A549 (cell line): ENCODE measurements at regions not wholly inside any gene's neighbourhood (a gene's known extent, or its start where the extent isn't known, plus 50 kb on each side); places are given as distances from the start of the nearest gene placed in this dataset.
"Not testable (repeated sequence)": the region's sequence is repeated elsewhere in the genome, so short reads cannot be mapped to it uniquely, and the experiment has no call there.

Experiments used
- ATAC-seq, 2 experiments: fragments of 200-7000 bp in 1 of 2; fragments of >200 bp in 1 of 2; cut with Nextera tagmentation in 1 of 2; cut with Tn5 transposase in 1 of 2; 3 replicates each; pipeline versions ENCODE4 v1.8.0 to v1.9.1; 2018 to 2020; ENCODE audit warnings: mild to moderate bottlenecking in 1 of 2, moderate library complexity in 1 of 2
- CTCF ChIA-PET: fragments of 300-600 bp; sonication (Branson Sonifier 250); formaldehyde crosslinking; extraction: SDS; loops from one replicate; lab custom pipeline; 2021; ENCODE audit warnings: antibody characterized with exemption, inconsistent platforms; lab: Yijun Ruan, JAX
- POLR2A ChIA-PET: fragments of 350-600 bp; formaldehyde crosslinking; extraction: SDS; loops from one replicate; lab custom pipeline; 2021; ENCODE audit warnings: antibody characterized with exemption, inconsistent platforms; lab: Yijun Ruan, JAX
- DNase-seq, 2 experiments: peaks; one replicate each; pipeline versions ENCODE4 v3.0.0 to v3.0.0-alpha.2; 2011 to 2016; ENCODE audit warnings: low read depth in 1 of 2, low spot score in 1 of 2
- FAIRE-seq: peaks from 2 replicates; lab custom pipeline; 2011; peaks lifted over from hg19 to GRCh38; lab: Jason Lieb, UNC
- H3K27ac ChIP-seq, 2 experiments: fragments of >200 bp; sonication (Bioruptor Twin); formaldehyde crosslinking; 3 replicates each; pipeline ENCODE4 v1.5.1; 2016 to 2017
- H3K4me1 ChIP-seq: fragments of >200 bp; sonication (Bioruptor Twin); formaldehyde crosslinking; 3 replicates; pipeline ENCODE4 v1.6.1; 2016
- H3K4me2 ChIP-seq: fragments of >200 bp; sonication (Bioruptor Twin); formaldehyde crosslinking; 3 replicates; pipeline ENCODE4 v1.6.1; 2016
- H3K4me3 ChIP-seq: fragments of >200 bp; sonication (Bioruptor Twin); formaldehyde crosslinking; 3 replicates; pipeline ENCODE4 v1.5.1; 2016
- H3K9me3 ChIP-seq: fragments of >200 bp; sonication (Bioruptor Twin); formaldehyde crosslinking; 3 replicates; pipeline ENCODE4 v1.6.1; 2016
- CTCF ChIP-seq: fragments of >200 bp; sonication (Bioruptor Twin); formaldehyde crosslinking; IDR thresholded peaks from 3 replicates; pipeline ENCODE4 v1.5.1; 2016
- MYC ChIP-seq: IDR thresholded peaks from 2 replicates; pipeline ENCODE4 v1.6.1; 2012; ENCODE audit warnings: mild to moderate bottlenecking, inconsistent platforms, low read length, improper control_type of control experiment, borderline replicate concordance
- RAD21 ChIP-seq, 2 experiments: fragments of >200 bp in 1 of 2; sonication (Bioruptor Twin) in 1 of 2; formaldehyde crosslinking in 1 of 2; IDR thresholded peaks in 1 of 2; conservative IDR thresholded peaks in 1 of 2; 2 replicates in 1 of 2; 3 replicates in 1 of 2; pipeline ENCODE4 v1.6.1; 2012 to 2018; ENCODE audit warnings: inconsistent platforms in 1 of 2
- REST ChIP-seq: fragments of 200-600 bp; sonication (generic); IDR thresholded peaks from 2 replicates; pipeline ENCODE4 v1.6.1; 2016; ENCODE audit warnings: antibody characterized with exemption, mild to moderate bottlenecking, moderate library complexity
- SMC3 ChIP-seq: fragments of >200 bp; sonication (Bioruptor Twin); formaldehyde crosslinking; IDR thresholded peaks from 3 replicates; pipeline ENCODE4 v1.6.1; 2018; ENCODE audit warnings: inconsistent platforms
- ZC3H11A ChIP-seq: fragments of 450-650 bp; IDR thresholded peaks from 2 replicates; pipeline ENCODE4 v1.6.1; 2014; ENCODE audit warnings: antibody characterized with exemption, mild to moderate bottlenecking
- ZSCAN20 ChIP-seq: fragments of 250-450 bp; sonication (Bioruptor Pico); IDR thresholded peaks from 2 replicates; pipeline ENCODE4 v1.8.0; 2022; ENCODE audit warnings: mild to moderate bottlenecking, moderate library complexity
- WGBS: methylation state at CpG from one replicate; pipeline ENCODE4 v1.1.6; 2017; ENCODE audit errors: missing lambda C conversion rate; 5-methylcytosine and 5-hydroxymethylcytosine counted together
- TF ChIP-seq, protein P1 (sequence below): fragments of 450-650 bp; IDR thresholded peaks from 2 replicates; pipeline ENCODE4 v1.6.1; 2014; ENCODE audit warnings: antibody characterized with exemption
- TF ChIP-seq, protein P2 (sequence below): IDR thresholded peaks from 2 replicates; pipeline ENCODE4 v1.6.1; 2012
- TF ChIP-seq, protein P3 (sequence below): fragments of 250-450 bp; sonication (Bioruptor Pico); IDR thresholded peaks from 2 replicates; pipeline ENCODE4 v1.5.0; 2021; ENCODE audit warnings: mild to moderate bottlenecking, moderate library complexity, borderline replicate concordance

DNA sequence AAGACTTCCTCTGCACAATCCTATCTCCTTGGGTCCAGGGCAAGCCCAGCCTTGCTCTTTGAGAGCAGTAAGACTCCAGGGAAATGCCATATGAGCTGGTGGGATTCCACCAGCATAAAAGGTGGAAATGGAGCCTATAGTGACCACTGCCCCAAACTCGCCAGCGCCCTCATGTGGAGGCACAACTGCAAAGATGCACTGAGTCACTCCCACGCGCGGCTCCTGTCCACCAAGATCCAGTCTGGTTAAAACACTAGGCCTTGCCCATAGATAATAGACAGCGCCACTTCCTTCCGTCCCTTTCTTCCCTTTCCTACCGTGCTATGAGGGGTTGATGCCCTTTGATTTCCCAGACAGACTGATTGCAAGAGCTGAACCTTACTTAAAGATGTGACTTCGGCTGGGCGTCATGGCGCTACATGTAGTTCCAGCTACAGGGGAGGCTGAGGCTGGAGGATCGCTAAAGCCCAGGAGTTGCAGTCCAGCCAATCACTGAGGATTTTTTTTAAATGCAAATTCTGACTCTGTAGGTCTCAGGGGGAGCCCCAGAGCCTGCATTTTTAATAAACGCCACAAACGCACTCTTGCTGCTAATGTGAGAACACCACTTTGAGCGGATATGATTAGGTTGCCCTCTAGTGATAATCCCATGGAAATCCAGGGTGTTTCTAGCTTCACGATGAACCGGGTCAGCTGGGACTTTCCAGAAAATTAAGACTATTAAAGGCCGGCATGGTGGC, 136.5 kb downstream of the EPC1 start:
- ChIA-PET CTCF (interaction anchor here (0.6 to 2.5 kb wide), 31 partner anchors 8 to 1458 kb away, joined by 3 to 18 read pairs (median 3); no protein-coding TSS in a partner anchor), POLR2A (interaction anchor here (1.1 kb wide), 1 partner anchor 136 kb away, joined by 4 read pairs; no protein-coding TSS in a partner anchor)
- no peaks in the 10 kb centered on the region for H3K9me3 ChIP-seq
- DNase-seq (peak; percentile 75 to 78), FAIRE-seq (no peak), ATAC-seq (peak; percentile 94 to 97)
- peak overlapping the region; percentile 21; the same call in 1 of the 3 replicates for H3K4me2 ChIP-seq
- H3K27ac ChIP-seq, result no peak overlapping the region
- TF ChIP-seq CTCF (peak; percentile 60), MYC (no peak), RAD21 (conservative IDR thresholded peaks at IDR 0.05 in 1 of 2, IDR thresholded peaks at IDR 0.05 in 1 of 2) (peak; percentile 68 to 76), SMC3 (peak; percentile 52), REST (no peak), ZSCAN20 (CRISPR knock-in tag) (no peak)
- TF ChIP-seq, protein P1, sequence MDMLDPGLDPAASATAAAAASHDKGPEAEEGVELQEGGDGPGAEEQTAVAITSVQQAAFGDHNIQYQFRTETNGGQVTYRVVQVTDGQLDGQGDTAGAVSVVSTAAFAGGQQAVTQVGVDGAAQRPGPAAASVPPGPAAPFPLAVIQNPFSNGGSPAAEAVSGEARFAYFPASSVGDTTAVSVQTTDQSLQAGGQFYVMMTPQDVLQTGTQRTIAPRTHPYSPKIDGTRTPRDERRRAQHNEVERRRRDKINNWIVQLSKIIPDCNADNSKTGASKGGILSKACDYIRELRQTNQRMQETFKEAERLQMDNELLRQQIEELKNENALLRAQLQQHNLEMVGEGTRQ, result no peak
- TF ChIP-seq, protein P2, sequence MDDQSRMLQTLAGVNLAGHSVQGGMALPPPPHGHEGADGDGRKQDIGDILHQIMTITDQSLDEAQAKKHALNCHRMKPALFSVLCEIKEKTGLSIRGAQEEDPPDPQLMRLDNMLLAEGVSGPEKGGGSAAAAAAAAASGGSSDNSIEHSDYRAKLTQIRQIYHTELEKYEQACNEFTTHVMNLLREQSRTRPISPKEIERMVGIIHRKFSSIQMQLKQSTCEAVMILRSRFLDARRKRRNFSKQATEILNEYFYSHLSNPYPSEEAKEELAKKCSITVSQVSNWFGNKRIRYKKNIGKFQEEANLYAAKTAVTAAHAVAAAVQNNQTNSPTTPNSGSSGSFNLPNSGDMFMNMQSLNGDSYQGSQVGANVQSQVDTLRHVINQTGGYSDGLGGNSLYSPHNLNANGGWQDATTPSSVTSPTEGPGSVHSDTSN, result no peak
- WGBS, result 48% methylated on average over 18 of the region's 18 CpGs
- H3K4me3 ChIP-seq, result no peak overlapping the region
- H3K4me1 ChIP-seq, result no peaks in the 10 kb centered on the region

- H3K4me2 ChIP-seq, DNase-seq, H3K27ac ChIP-seq, H3K9me3 ChIP-seq, POLR2A ChIA-PET, H3K4me3 ChIP-seq, ATAC-seq, FAIRE-seq, H3K4me1 ChIP-seq: not testable (repeated sequence)
- 93% methylated on average over 6 of the region's 7 CpGs for WGBS
- CTCF ChIA-PET, result interaction anchor here (1.1 to 1.5 kb wide), 3 partner anchors 8 to 346 kb away, joined by 3 to 9 read pairs (median 6); no protein-coding TSS in a partner anchor
Observed at GRCh38 chr10:32208005-32208404, 139.0 kb downstream of the EPC1 start.

DNA sequence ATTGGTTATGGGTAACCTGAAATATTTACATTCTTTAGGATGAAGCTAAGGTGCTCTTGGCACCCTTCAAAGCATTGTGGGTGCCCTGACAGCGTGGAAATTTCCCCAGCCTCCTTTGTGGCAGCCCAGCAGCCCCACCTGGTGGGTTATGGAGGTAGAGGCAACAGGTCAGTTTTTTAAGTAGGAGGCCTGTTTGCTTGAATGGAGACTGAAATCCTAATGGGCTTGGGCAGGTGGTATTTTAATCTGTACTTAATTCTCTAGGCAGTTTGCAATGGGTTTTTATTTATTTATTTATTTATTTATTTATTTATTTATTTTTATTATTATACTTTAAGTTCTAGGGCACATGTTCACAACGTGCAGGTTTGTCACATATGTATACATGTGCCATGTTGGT, 139.4 kb downstream of the EPC1 start:
- Histone ChIP-seq H3K9me3 (no peaks in the 10 kb centered on the region), H3K4me3 (no peak overlapping the region), H3K4me2 (no peak overlapping the region), H3K4me1 (no peaks in the 10 kb centered on the region), H3K27ac (no peak overlapping the region)
- TF ChIP-seq CTCF, result peak; percentile 62
- peak; percentile 72 to 79 for TF ChIP-seq RAD21 (conservative IDR thresholded peaks at IDR 0.05 in 1 of 2, IDR thresholded peaks at IDR 0.05 in 1 of 2)
- TF ChIP-seq ZC3H11A, result peak; percentile 73
- TF ChIP-seq SMC3, result peak; percentile 64
- TF ChIP-seq, protein P3, sequence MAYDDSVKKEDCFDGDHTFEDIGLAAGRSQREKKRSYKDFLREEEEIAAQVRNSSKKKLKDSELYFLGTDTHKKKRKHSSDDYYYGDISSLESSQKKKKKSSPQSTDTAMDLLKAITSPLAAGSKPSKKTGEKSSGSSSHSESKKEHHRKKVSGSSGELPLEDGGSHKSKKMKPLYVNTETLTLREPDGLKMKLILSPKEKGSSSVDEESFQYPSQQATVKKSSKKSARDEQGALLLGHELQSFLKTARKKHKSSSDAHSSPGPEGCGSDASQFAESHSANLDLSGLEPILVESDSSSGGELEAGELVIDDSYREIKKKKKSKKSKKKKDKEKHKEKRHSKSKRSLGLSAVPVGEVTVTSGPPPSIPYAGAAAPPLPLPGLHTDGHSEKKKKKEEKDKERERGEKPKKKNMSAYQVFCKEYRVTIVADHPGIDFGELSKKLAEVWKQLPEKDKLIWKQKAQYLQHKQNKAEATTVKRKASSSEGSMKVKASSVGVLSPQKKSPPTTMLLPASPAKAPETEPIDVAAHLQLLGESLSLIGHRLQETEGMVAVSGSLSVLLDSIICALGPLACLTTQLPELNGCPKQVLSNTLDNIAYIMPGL (CRISPR knock-in tag), result no peak
- 52% methylated on average over 2 of the region's 2 CpGs for WGBS
- FAIRE-seq (no peak), ATAC-seq (peak; percentile 68 to 71; a peak in 3 of 6 replicates), DNase-seq (peak; percentile 51 to 55)
- ChIA-PET POLR2A (no interaction called here), CTCF (interaction anchor here (1.1 to 1.5 kb wide), 4 partner anchors 8 to 1481 kb away, joined by 3 to 9 read pairs (median 4); no protein-coding TSS in a partner anchor)
